ENCODE measurements at regions not wholly inside any gene's neighbourhood (a gene's known extent, or its start where the extent isn't known, plus 50 kb on each side); places are given as distances from the start of the nearest gene placed in this dataset.

DNA sequence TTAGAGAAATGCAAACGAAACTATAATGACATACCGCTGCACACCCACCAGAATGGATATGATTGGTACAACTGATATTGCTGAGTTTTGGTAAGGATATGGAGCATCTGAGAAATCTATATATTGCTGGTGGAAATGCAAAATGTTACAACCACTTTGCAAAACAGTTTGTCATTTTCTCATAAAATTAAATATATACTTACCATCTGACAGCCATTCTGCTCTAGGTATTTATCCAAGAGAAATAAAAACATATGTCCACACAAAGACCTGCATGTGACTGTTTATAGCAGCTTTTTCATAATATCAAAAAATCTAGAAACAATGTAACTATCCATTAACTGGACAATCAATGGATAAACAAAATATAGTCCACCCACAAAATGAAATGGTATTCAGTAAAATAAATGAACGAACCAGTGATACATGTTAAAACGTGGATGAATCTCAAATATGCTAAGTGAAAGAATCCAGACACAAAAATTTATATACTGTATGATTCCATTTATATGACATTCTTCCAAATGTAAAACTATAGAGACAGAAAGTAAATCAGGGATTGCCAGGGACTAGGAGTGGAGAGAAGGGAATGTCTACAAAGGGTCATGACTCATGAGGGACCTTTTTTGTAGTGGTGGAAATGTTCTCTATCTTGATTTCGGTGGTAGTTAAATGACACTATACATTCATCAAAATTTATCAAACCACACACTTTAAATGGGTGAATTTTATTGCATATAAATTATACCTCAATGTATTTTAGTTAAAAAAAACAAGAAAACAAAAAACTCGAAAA lies 312.0 kb upstream of the GLI3 start:
- TF ChIP-seq, protein P1, sequence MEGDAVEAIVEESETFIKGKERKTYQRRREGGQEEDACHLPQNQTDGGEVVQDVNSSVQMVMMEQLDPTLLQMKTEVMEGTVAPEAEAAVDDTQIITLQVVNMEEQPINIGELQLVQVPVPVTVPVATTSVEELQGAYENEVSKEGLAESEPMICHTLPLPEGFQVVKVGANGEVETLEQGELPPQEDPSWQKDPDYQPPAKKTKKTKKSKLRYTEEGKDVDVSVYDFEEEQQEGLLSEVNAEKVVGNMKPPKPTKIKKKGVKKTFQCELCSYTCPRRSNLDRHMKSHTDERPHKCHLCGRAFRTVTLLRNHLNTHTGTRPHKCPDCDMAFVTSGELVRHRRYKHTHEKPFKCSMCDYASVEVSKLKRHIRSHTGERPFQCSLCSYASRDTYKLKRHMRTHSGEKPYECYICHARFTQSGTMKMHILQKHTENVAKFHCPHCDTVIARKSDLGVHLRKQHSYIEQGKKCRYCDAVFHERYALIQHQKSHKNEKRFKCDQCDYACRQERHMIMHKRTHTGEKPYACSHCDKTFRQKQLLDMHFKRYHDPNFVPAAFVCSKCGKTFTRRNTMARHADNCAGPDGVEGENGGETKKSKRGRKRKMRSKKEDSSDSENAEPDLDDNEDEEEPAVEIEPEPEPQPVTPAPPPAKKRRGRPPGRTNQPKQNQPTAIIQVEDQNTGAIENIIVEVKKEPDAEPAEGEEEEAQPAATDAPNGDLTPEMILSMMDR (IDR thresholded peaks at IDR 0.05; ENCODE audit: borderline replicate concordance, extremely low read depth, low read length, poor library complexity, severe bottlenecking): no peak
- TF ChIP-seq EZH2 (IDR thresholded peaks at IDR 0.05; ENCODE audit: borderline replicate concordance, low read depth, low read length, severe bottlenecking): no peak

Data from DND-41 (cell line).